SK-N-SH (cell line): ENCODE measurements at regions not wholly inside any gene's neighbourhood (a gene's known extent, or its start where the extent isn't known, plus 50 kb on each side); places are given as distances from the start of the nearest gene placed in this dataset.

Experiments used
- CTCF ChIA-PET: fragments of 300-600, 350-600 bp; formaldehyde crosslinking; extraction: SDS; loops from one replicate; lab custom pipeline; 2021; lab: Yijun Ruan, JAX
- POLR2A ChIA-PET: fragments of 350-600 bp; sonication (Branson Sonifier 250); formaldehyde crosslinking; extraction: SDS; loops from one replicate; lab custom pipeline; 2020; ENCODE audit warnings: antibody characterized with exemption, inconsistent platforms; lab: Yijun Ruan, JAX
- DNase-seq: peaks from one replicate; pipeline ENCODE4 v3.0.0; 2012
- H2AFZ ChIP-seq: fragments of 200-600 bp; sonication (generic); 2 replicates; pipeline ENCODE4 v1.8.1; 2016; ENCODE audit warnings: antibody characterized with exemption, mild to moderate bottlenecking, low read depth
- H3F3A ChIP-seq: fragments of 200-600 bp; sonication (generic); replicated peaks from 2 replicates; pipeline ENCODE3; 2016; ENCODE audit warnings: antibody characterized with exemption, mild to moderate bottlenecking; ENCODE audit not compliant: insufficient read depth
- H3K27ac ChIP-seq, 2 experiments: fragments of 200-500 bp in 1 of 2; fragments of 200-600 bp in 1 of 2; sonication (Bioruptor generic) in 1 of 2; sonication (generic), shearing (Covaris generic) in 1 of 2; 2 replicates each; pipeline versions ENCODE4 v1.5.1 to v1.6.1; 2014 to 2016; ENCODE audit warnings: low read depth in 2 of 2, inconsistent platforms in 1 of 2, low read length in 1 of 2, mild to moderate bottlenecking in 1 of 2, mixed read lengths in 1 of 2
- H3K27me3 ChIP-seq: fragments of 200-600 bp; sonication (generic), shearing (Covaris generic); 2 replicates; pipeline ENCODE4 v1.6.1; 2016; ENCODE audit warnings: mixed run types; ENCODE audit not compliant: insufficient read depth
- H3K36me3 ChIP-seq, 2 experiments: fragments of 200-500 bp in 1 of 2; fragments of 200-600 bp in 1 of 2; sonication (Bioruptor generic) in 1 of 2; sonication (generic) in 1 of 2; replicated peaks in 1 of 2; 2 replicates each; pipeline versions ENCODE3 to v1.5.1; 2014 to 2016; ENCODE audit warnings: low read length in 1 of 2, mild to moderate bottlenecking in 1 of 2; ENCODE audit not compliant: insufficient read depth in 2 of 2, control insufficient read depth in 1 of 2
- H3K4me1 ChIP-seq, 2 experiments: fragments of 200-500 bp in 1 of 2; fragments of 200-600 bp in 1 of 2; sonication (Bioruptor generic) in 1 of 2; sonication (generic), shearing (Covaris generic) in 1 of 2; 2 replicates each; pipeline versions ENCODE4 v1.5.1 to v1.6.1; 2014 to 2016; ENCODE audit warnings: low read depth in 1 of 2, low read length in 1 of 2, mixed run types in 1 of 2; ENCODE audit not compliant: insufficient read depth in 2 of 2, control insufficient read depth in 1 of 2
- H3K4me2 ChIP-seq: fragments of 200-600 bp; sonication (generic), shearing (Covaris generic); 2 replicates; pipeline ENCODE4 v1.6.1; 2017; ENCODE audit warnings: mixed run types
- H3K4me3 ChIP-seq, 2 experiments: fragments of 200-500 bp in 1 of 2; fragments of 200-600 bp in 1 of 2; sonication (Bioruptor generic) in 1 of 2; sonication (generic), shearing (Covaris generic) in 1 of 2; 2 replicates each; pipeline versions ENCODE4 v1.5.1 to v1.8.1; 2014 to 2016; ENCODE audit warnings: low read depth in 2 of 2, inconsistent platforms in 1 of 2, low read length in 1 of 2, mild to moderate bottlenecking in 1 of 2, mixed read lengths in 1 of 2, moderate library complexity in 1 of 2
- H3K79me2 ChIP-seq: fragments of 200-600 bp; sonication (generic); 2 replicates; pipeline ENCODE4 v1.8.1; 2017; ENCODE audit warnings: mild to moderate bottlenecking; ENCODE audit not compliant: insufficient read depth
- H3K9ac ChIP-seq: fragments of 200-600 bp; sonication (generic); 2 replicates; pipeline ENCODE4 v1.6.1; 2017; ENCODE audit warnings: mixed run types
- H3K9me2 ChIP-seq: fragments of 200-600 bp; sonication (generic); 2 replicates; pipeline ENCODE4 v1.6.1; 2017; ENCODE audit warnings: mixed run types
- H3K9me3 ChIP-seq: fragments of 200-600 bp; sonication (generic); 2 replicates; pipeline ENCODE4 v1.6.1; 2017; ENCODE audit warnings: mixed run types, mild to moderate bottlenecking, moderate library complexity
- H4K20me1 ChIP-seq: fragments of 200-600 bp; sonication (generic); 2 replicates; pipeline ENCODE4 v1.6.1; 2017; ENCODE audit warnings: mild to moderate bottlenecking, mixed run types; ENCODE audit not compliant: insufficient read depth
- CHD2 ChIP-seq: fragments of 150-350 bp; IDR thresholded peaks from 2 replicates; pipeline ENCODE4 v1.6.1; 2018; ENCODE audit warnings: low read length; ENCODE audit not compliant: partially characterized antibody
- ELF1 ChIP-seq: IDR thresholded peaks from 2 replicates; pipeline ENCODE4 v1.4.0; 2012
- EP300 ChIP-seq, 2 experiments: IDR thresholded peaks; 2 replicates each; pipeline versions ENCODE4 v1.4.0 to v1.6.1; 2012; ENCODE audit warnings: borderline replicate concordance in 1 of 2, low read depth in 1 of 2, low read length in 1 of 2
- EZH2phosphoT487 ChIP-seq: fragments of 200-600 bp; sonication (generic); IDR thresholded peaks from 2 replicates; pipeline ENCODE4 v1.6.1; 2017; ENCODE audit warnings: low read depth, mixed run types, mild to moderate bottlenecking, antibody characterized with exemption, moderate library complexity, borderline replicate concordance
- FOXM1 ChIP-seq: IDR thresholded peaks from 2 replicates; pipeline ENCODE4 v1.4.0; 2012; ENCODE audit warnings: low read depth, mild to moderate bottlenecking
- GABPA ChIP-seq: IDR thresholded peaks from 2 replicates; pipeline ENCODE4 v1.4.0; 2012; ENCODE audit warnings: low read depth, mild to moderate bottlenecking
- GATA2 ChIP-seq: sonication (generic); formaldehyde crosslinking; IDR thresholded peaks from 2 replicates; pipeline ENCODE4 v1.5.0; 2020; ENCODE audit warnings: mild to moderate bottlenecking, missing genetic modification reagents
- JUND ChIP-seq: IDR thresholded peaks from 2 replicates; pipeline ENCODE4 v1.4.0; 2012
- MEF2A ChIP-seq: IDR thresholded peaks from 2 replicates; pipeline ENCODE4 v1.4.0; 2012; ENCODE audit warnings: low read depth, borderline replicate concordance
- NFIC ChIP-seq: IDR thresholded peaks from 2 replicates; pipeline ENCODE4 v1.4.0; 2012; ENCODE audit warnings: borderline replicate concordance
- NRF1 ChIP-seq: IDR thresholded peaks from 2 replicates; pipeline ENCODE4 v1.6.1; 2012; ENCODE audit warnings: low read depth, mild to moderate bottlenecking, low read length
- TAF1 ChIP-seq: IDR thresholded peaks from 2 replicates; pipeline ENCODE4 v1.6.1; 2012; ENCODE audit warnings: low read depth, mild to moderate bottlenecking, low read length, moderate library complexity, borderline replicate concordance
- TCF12 ChIP-seq: IDR thresholded peaks from 2 replicates; pipeline ENCODE4 v1.4.0; 2012
- YY1 ChIP-seq: IDR thresholded peaks from 2 replicates; pipeline ENCODE4 v1.4.0; 2012; ENCODE audit warnings: low read depth, mild to moderate bottlenecking
- WGBS: methylation state at CpG from one replicate; pipeline ENCODE4 v1.1.6; 2017; ENCODE audit warnings: low lambda C conversion rate; 5-methylcytosine and 5-hydroxymethylcytosine counted together
- TF ChIP-seq, protein P1 (sequence below): IDR thresholded peaks from 2 replicates; pipeline ENCODE4 v1.4.0; 2012; ENCODE audit warnings: low read depth, borderline replicate concordance
- TF ChIP-seq, protein P2 (sequence below): IDR thresholded peaks from 2 replicates; pipeline ENCODE4 v1.6.1; 2012; ENCODE audit warnings: mild to moderate bottlenecking, low read depth, low read length, moderate library complexity
- TF ChIP-seq, protein P3 (sequence below): fragments of 200-600 bp; sonication (generic); IDR thresholded peaks from 2 replicates; pipeline ENCODE4 v1.6.1; 2017; ENCODE audit warnings: antibody characterized with exemption, mild to moderate bottlenecking, moderate library complexity
- TF ChIP-seq, protein P4 (sequence below): IDR thresholded peaks from 2 replicates; pipeline ENCODE4 v1.4.0; 2012; ENCODE audit warnings: low read depth, borderline replicate concordance
- TF ChIP-seq, protein P5 (sequence below): fragments of 150-350 bp; IDR thresholded peaks from 2 replicates; pipeline ENCODE4 v1.6.1; 2017; ENCODE audit warnings: antibody characterized with exemption, low read length, low read depth, borderline replicate concordance

DNA sequence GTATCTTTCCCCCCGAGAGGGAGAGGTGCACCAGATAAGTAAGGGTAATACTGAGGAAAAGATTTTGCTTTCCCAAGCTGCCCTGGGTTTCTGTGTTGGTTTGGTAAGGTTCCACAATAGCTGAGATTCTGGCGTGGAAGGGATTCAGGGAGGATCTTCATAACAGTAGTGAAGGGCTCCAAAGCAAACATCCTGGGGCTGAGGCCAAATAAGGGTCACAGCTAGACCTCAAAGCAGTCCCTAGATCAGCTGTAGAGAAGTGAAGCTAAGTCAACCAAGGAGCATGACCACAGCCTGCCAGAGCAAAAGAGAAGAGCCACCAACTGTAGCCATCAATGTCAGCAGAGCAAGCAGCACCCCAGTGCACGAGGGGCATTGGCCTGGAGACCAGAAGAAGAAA is 73.2 kb upstream of the SLC35F4 start (continued):
- TF ChIP-seq EP300 (IDR thresholded peaks at IDR 0.05; ENCODE audit: borderline replicate concordance in 1 of 2, low read depth in 1 of 2, low read length in 1 of 2) = no peak

DNA sequence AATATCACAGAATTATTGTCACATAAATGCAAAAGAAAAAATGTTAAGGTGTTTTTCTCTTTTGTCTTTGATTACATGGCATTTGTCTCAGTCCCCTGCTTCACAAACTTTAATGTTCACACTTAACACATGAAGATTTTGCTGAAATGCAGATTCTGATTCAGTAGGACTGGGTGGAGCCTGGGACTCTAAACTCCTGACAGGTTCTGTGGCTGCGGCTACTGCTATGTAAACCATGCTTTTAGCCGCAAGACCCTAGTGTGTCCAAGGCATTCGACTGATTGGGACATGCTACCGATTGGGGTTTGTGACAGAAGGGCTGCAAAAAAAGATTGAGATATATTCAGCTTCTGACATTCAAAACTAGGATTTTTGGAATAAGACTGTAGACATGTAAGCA is 72.6 kb upstream of the SLC35F4 start:
- H3K27ac ChIP-seq = no peak overlapping the region
- no peaks in the 10 kb centered on the region for H3K36me3 ChIP-seq
- no peaks in the 10 kb centered on the region for H3K9me2 ChIP-seq
- POLR2A ChIA-PET = no interaction called here
- no peaks in the 10 kb centered on the region for H4K20me1 ChIP-seq
- no peak overlapping the region for H3K4me3 ChIP-seq
- H3K9me3 ChIP-seq = no peaks in the 10 kb centered on the region
- H3K4me1 ChIP-seq = peaks cover 0 to 5% of the 10 kb centered on the region in 2 experiments; a peak in 1 of 4 replicates
- H3K27me3 ChIP-seq = no peaks in the 10 kb centered on the region; the same call in 1 of the 2 replicates
- H3K79me2 ChIP-seq = no peaks in the 10 kb centered on the region
- H2AFZ ChIP-seq = no peak overlapping the region
- no peak for DNase-seq
- H3K4me2 ChIP-seq = no peak overlapping the region
- WGBS = 14% methylated on average over 4 of the region's 4 CpGs
- H3K9ac ChIP-seq = no peak overlapping the region
- no peaks in the 10 kb centered on the region for H3F3A ChIP-seq
- CTCF ChIA-PET = no interaction called here
- no peak for TF ChIP-seq NFIC
- TF ChIP-seq NRF1 = no peak
- TF ChIP-seq FOXM1 = no peak
- TF ChIP-seq GATA2 (CRISPR knock-in tag) = no peak
- no peak for TF ChIP-seq TCF12
- no peak for TF ChIP-seq JUND
- TF ChIP-seq, protein P1, sequence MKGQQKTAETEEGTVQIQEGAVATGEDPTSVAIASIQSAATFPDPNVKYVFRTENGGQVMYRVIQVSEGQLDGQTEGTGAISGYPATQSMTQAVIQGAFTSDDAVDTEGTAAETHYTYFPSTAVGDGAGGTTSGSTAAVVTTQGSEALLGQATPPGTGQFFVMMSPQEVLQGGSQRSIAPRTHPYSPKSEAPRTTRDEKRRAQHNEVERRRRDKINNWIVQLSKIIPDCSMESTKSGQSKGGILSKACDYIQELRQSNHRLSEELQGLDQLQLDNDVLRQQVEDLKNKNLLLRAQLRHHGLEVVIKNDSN = no peak
- no peak for TF ChIP-seq ELF1
- no peak for TF ChIP-seq MEF2A
- no peak for TF ChIP-seq GABPA
- TF ChIP-seq, protein P2, sequence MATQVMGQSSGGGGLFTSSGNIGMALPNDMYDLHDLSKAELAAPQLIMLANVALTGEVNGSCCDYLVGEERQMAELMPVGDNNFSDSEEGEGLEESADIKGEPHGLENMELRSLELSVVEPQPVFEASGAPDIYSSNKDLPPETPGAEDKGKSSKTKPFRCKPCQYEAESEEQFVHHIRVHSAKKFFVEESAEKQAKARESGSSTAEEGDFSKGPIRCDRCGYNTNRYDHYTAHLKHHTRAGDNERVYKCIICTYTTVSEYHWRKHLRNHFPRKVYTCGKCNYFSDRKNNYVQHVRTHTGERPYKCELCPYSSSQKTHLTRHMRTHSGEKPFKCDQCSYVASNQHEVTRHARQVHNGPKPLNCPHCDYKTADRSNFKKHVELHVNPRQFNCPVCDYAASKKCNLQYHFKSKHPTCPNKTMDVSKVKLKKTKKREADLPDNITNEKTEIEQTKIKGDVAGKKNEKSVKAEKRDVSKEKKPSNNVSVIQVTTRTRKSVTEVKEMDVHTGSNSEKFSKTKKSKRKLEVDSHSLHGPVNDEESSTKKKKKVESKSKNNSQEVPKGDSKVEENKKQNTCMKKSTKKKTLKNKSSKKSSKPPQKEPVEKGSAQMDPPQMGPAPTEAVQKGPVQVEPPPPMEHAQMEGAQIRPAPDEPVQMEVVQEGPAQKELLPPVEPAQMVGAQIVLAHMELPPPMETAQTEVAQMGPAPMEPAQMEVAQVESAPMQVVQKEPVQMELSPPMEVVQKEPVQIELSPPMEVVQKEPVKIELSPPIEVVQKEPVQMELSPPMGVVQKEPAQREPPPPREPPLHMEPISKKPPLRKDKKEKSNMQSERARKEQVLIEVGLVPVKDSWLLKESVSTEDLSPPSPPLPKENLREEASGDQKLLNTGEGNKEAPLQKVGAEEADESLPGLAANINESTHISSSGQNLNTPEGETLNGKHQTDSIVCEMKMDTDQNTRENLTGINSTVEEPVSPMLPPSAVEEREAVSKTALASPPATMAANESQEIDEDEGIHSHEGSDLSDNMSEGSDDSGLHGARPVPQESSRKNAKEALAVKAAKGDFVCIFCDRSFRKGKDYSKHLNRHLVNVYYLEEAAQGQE = no peak
- TF ChIP-seq, protein P3, sequence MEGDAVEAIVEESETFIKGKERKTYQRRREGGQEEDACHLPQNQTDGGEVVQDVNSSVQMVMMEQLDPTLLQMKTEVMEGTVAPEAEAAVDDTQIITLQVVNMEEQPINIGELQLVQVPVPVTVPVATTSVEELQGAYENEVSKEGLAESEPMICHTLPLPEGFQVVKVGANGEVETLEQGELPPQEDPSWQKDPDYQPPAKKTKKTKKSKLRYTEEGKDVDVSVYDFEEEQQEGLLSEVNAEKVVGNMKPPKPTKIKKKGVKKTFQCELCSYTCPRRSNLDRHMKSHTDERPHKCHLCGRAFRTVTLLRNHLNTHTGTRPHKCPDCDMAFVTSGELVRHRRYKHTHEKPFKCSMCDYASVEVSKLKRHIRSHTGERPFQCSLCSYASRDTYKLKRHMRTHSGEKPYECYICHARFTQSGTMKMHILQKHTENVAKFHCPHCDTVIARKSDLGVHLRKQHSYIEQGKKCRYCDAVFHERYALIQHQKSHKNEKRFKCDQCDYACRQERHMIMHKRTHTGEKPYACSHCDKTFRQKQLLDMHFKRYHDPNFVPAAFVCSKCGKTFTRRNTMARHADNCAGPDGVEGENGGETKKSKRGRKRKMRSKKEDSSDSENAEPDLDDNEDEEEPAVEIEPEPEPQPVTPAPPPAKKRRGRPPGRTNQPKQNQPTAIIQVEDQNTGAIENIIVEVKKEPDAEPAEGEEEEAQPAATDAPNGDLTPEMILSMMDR = no peak
- TF ChIP-seq, protein P4, sequence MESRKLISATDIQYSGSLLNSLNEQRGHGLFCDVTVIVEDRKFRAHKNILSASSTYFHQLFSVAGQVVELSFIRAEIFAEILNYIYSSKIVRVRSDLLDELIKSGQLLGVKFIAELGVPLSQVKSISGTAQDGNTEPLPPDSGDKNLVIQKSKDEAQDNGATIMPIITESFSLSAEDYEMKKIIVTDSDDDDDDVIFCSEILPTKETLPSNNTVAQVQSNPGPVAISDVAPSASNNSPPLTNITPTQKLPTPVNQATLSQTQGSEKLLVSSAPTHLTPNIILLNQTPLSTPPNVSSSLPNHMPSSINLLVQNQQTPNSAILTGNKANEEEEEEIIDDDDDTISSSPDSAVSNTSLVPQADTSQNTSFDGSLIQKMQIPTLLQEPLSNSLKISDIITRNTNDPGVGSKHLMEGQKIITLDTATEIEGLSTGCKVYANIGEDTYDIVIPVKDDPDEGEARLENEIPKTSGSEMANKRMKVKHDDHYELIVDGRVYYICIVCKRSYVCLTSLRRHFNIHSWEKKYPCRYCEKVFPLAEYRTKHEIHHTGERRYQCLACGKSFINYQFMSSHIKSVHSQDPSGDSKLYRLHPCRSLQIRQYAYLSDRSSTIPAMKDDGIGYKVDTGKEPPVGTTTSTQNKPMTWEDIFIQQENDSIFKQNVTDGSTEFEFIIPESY = no peak
- no peak for TF ChIP-seq YY1
- TF ChIP-seq EZH2phosphoT487 = no peak
- TF ChIP-seq, protein P5, sequence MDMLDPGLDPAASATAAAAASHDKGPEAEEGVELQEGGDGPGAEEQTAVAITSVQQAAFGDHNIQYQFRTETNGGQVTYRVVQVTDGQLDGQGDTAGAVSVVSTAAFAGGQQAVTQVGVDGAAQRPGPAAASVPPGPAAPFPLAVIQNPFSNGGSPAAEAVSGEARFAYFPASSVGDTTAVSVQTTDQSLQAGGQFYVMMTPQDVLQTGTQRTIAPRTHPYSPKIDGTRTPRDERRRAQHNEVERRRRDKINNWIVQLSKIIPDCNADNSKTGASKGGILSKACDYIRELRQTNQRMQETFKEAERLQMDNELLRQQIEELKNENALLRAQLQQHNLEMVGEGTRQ = no peak
- no peak for TF ChIP-seq CHD2
- TF ChIP-seq TAF1 = no peak
- TF ChIP-seq EP300 (IDR thresholded peaks at IDR 0.05; ENCODE audit: borderline replicate concordance in 1 of 2, low read depth in 1 of 2, low read length in 1 of 2) = no peak
